ENCODE measurements at regions not wholly inside any gene's neighbourhood (a gene's known extent, or its start where the extent isn't known, plus 50 kb on each side); places are given as distances from the start of the nearest gene placed in this dataset.

- TF ChIP-seq GATA3 (IDR thresholded peaks at IDR 0.05; ENCODE audit: low read depth, low read length), result no peak
- TF ChIP-seq GATA2 (IDR thresholded peaks at IDR 0.05; ENCODE audit: low read depth, low read length), result no peak
Measured at GRCh38 chr19:30136611-30137195, 194.7 kb downstream of the URI1 start.

- TF ChIP-seq GATA3 (IDR thresholded peaks at IDR 0.05; ENCODE audit: low read depth, low read length) (no peak), GATA2 (IDR thresholded peaks at IDR 0.05; ENCODE audit: low read depth, low read length) (no peak)
Measured at GRCh38 chr19:30137747-30138146, 195.7 kb downstream of the URI1 start.

- TF ChIP-seq GATA3 (IDR thresholded peaks at IDR 0.05; ENCODE audit: low read depth, low read length), result no peak
- no peak for TF ChIP-seq GATA2 (IDR thresholded peaks at IDR 0.05; ENCODE audit: low read depth, low read length)
Measured at GRCh38 chr19:30144242-30144758, 202.3 kb downstream of the URI1 start.

- TF ChIP-seq GATA3 (IDR thresholded peaks at IDR 0.05; ENCODE audit: low read depth, low read length) (no peak), GATA2 (IDR thresholded peaks at IDR 0.05; ENCODE audit: low read depth, low read length) (no peak)
Measured at GRCh38 chr19:30144802-30145201, 202.8 kb downstream of the URI1 start.

- TF ChIP-seq GATA2 (IDR thresholded peaks at IDR 0.05; ENCODE audit: low read depth, low read length) (no peak), GATA3 (IDR thresholded peaks at IDR 0.05; ENCODE audit: low read depth, low read length) (no peak)
Measured at GRCh38 chr19:30145467-30145866, 203.4 kb downstream of the URI1 start.

GRCh38 chr19:30146346-30146745 is 204.3 kb downstream of the URI1 start:
- TF ChIP-seq GATA2 (IDR thresholded peaks at IDR 0.05; ENCODE audit: low read depth, low read length) (no peak), GATA3 (IDR thresholded peaks at IDR 0.05; ENCODE audit: low read depth, low read length) (no peak)

GRCh38 chr19:30148039-30148790 is 206.2 kb downstream of the URI1 start:
- TF ChIP-seq GATA3 (IDR thresholded peaks at IDR 0.05; ENCODE audit: low read depth, low read length) (no peak), GATA2 (IDR thresholded peaks at IDR 0.05; ENCODE audit: low read depth, low read length) (no peak)

GRCh38 chr19:30148803-30149202 is 206.8 kb downstream of the URI1 start:
- TF ChIP-seq GATA3 (IDR thresholded peaks at IDR 0.05; ENCODE audit: low read depth, low read length), result no peak
- no peak for TF ChIP-seq GATA2 (IDR thresholded peaks at IDR 0.05; ENCODE audit: low read depth, low read length)

- TF ChIP-seq GATA3 (IDR thresholded peaks at IDR 0.05; ENCODE audit: low read depth, low read length) (no peak), GATA2 (IDR thresholded peaks at IDR 0.05; ENCODE audit: low read depth, low read length) (no peak)
Measured at GRCh38 chr19:30149300-30149699, 207.3 kb downstream of the URI1 start.

GRCh38 chr19:30150626-30151025 is 208.6 kb downstream of the URI1 start:
- TF ChIP-seq GATA3 (IDR thresholded peaks at IDR 0.05; ENCODE audit: low read depth, low read length) (no peak), GATA2 (IDR thresholded peaks at IDR 0.05; ENCODE audit: low read depth, low read length) (no peak)

GRCh38 chr19:30151081-30151480 is 209.0 kb downstream of the URI1 start:
- TF ChIP-seq GATA3 (IDR thresholded peaks at IDR 0.05; ENCODE audit: low read depth, low read length) (no peak), GATA2 (IDR thresholded peaks at IDR 0.05; ENCODE audit: low read depth, low read length) (no peak)

GRCh38 chr19:30152510-30153291 is 210.7 kb downstream of the URI1 start:
- no peak for TF ChIP-seq GATA3 (IDR thresholded peaks at IDR 0.05; ENCODE audit: low read depth, low read length)
- TF ChIP-seq GATA2 (IDR thresholded peaks at IDR 0.05; ENCODE audit: low read depth, low read length), result no peak

GRCh38 chr19:30153326-30154210 is 211.5 kb downstream of the URI1 start:
- TF ChIP-seq GATA2 (IDR thresholded peaks at IDR 0.05; ENCODE audit: low read depth, low read length) (peak; percentile 100), GATA3 (IDR thresholded peaks at IDR 0.05; ENCODE audit: low read depth, low read length) (peak; percentile 100)

Data from SH-SY5Y (cell line).